ENCODE measurements at regions not wholly inside any gene's neighbourhood (a gene's known extent, or its start where the extent isn't known, plus 50 kb on each side); places are given as distances from the start of the nearest gene placed in this dataset.

DNA sequence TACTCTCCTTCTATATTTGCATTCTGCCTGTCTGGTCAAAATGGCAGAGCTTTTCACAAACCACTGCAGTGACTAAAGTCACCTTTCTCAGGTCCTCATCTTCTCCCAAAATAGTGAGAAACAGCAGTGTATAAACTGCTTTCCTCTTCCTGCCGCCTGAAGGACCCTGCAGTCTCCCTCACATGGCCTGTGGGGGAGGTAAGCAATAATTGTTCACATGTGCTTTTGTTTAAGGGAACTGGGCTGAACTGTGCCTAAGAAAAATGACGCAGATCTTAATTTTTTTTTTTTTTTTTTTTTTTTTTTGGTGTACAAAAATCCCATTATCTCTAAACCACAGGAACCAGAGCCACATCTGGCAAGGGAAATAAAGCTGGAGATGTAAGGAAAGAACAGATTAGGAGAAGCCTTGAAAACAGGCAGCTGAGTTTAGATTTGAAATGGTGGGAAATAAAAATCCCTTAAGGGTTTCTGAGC is 131.7 kb upstream of the VLDLR start:
- TF ChIP-seq POLR2AphosphoS5 (IDR thresholded peaks at IDR 0.05; ENCODE audit: low read depth, low read length) = no peak
- TF ChIP-seq POLR2A (IDR thresholded peaks at IDR 0.05; ENCODE audit: low read depth, low read length) = no peak
- TF ChIP-seq TAF1 (IDR thresholded peaks at IDR 0.05; ENCODE audit: borderline replicate concordance, low read depth, low read length) = no peak
